ENCODE measurements at regions not wholly inside any gene's neighbourhood (a gene's known extent, or its start where the extent isn't known, plus 50 kb on each side); places are given as distances from the start of the nearest gene placed in this dataset.

DNA sequence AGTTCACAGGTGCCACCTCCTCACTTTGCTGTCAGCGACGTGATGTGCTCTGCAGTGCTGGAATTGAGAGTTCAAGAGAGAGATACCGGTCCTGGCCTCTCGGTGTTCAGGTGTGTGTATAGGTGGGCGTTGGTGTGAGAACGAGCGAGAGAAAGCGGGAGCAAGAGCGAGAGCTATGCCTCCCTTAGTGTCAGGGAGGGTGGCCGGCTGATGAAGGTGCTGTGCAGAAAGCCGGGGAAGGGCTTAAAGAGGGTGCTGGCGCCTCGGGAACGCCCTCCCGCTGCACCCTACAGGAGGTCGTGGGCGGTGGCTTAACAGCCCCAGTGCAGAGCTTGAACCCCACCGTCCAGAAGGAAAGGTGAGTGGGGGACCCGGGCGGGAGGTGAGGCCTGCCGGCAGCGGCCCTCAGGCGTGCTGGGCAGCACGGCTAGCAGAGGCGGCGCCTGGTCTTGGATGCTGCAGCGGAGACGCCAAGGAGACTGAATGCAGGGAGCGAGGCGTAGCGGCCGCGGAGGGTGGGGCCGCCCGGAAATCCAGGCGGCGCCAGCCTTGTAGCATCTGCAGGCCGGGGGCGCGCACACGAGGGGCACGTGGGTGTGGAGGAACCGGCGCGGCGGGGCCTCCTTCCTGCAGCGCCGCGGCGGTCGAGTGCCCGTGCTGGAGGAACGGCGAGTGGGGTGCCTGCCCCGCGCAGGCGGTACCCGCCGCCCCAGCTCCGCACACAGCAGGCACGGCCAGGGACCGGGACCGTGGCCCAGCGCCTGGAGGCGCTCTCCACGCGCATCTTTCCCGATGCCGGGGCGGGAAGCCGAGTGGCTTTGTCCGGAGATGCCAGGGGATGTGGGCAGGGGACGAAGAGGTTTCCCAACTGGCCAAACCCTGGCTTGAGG lies 246.8 kb upstream of the TOPAZ1 start:
- peak; percentile 56 for DNase-seq (ENCODE audit: low spot score)

DNA sequence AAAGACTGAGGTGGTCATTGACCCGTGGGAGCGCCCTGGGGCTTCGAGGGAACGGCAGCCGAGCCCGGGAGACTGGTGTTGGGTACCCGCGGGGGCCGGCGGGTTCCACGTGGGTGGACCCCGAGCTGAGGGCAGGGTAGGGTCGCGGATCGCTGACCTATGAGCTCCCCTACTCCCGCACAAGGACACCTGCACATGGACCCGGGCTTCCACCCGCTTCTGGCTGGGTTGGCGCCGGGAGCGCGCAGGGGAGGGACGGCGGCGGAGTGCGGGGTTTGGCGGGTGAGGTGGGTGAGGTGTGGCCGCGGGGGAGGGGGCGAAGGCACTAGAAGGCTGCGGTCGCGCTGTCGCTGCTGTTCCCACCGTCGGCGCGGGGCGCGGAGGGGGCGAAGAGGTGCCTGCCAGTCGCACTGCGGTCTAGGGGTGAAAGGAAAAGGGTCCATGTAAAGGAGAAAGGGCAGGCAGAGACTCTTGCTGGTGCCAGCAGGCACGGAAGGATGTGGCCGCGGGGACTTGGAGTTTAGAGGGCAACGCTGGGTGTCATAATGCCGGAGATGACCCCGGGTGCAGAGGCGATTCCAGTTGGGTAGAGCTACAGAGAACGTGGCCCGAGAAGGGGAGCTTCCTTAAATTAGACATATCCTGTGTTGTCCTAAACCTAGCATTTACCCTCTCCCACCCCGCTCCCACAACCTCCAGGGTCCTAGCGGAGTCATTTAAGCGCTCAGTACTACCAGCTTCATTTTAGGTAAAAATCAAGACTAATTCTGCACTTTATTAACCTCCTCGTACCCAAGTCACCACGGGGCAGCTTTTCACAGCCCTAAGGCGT lies 245.9 kb upstream of the TOPAZ1 start:
- DNase-seq (ENCODE audit: low spot score): no peak

DNA sequence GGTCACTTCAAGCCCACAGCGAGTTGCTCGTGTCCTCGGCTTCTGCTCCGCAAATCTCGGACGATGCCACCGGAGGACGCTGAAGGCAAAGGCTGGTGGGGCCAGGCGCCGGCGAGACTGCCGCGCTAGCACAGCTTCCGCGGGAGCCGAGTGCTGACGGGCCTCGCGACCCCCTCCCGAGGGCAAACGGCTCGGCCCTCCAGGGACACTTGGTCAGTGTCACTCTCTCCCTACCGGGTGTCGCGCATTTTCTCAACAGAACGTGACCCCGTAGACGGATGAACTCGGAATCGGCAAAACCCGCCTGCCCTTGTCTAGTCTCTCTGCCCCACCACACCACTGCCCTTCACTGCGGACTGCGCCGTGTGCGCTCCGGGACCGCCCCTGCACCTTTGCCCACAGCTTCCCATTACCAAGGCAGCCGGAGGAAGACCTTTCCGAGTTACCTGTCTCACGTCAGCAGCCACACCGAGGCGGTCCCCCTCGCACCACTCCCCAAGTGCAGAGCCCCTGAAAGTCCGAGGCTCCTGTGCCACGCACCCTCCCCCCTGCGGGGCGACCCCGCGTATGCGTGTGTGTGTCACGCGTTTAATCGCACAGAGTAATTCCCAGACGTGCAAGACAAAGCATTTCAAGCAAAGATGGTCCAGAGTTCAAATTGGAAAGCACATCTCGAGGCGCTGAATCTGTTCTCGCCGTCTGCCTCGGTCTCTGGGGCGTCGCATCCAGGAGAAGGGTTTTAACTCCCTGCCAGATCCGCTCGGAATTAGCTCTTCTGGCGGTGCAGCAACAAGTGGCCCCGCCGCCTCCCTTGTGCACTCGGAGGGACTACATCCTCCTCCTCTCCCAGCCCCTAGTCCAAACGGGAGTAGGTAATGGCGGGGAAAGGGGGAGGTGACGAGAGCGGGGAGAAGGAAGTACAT lies 245.0 kb upstream of the TOPAZ1 start:
- DNase-seq (ENCODE audit: low spot score): peak; percentile 49

DNA sequence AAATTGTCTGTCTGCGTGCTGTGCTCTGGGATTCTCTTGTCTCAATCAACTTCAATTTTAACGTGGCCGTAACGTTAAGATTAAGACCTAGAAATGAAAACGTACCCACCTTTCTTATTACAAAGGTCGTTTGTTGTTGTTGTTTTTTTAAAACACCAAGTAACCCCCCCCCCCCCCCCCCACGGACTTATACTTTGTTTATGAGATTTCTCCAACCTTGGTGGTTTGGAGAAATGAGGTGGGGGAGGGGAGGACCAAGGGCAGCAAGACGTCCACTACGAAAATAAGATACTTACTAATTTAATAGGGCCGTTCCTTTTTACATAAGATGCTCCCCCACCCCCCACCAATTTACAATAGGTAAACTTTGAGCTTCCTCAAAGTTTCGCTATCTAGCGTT lies 244.4 kb upstream of the TOPAZ1 start:
- DNase-seq (ENCODE audit: low spot score): no peak

DNA sequence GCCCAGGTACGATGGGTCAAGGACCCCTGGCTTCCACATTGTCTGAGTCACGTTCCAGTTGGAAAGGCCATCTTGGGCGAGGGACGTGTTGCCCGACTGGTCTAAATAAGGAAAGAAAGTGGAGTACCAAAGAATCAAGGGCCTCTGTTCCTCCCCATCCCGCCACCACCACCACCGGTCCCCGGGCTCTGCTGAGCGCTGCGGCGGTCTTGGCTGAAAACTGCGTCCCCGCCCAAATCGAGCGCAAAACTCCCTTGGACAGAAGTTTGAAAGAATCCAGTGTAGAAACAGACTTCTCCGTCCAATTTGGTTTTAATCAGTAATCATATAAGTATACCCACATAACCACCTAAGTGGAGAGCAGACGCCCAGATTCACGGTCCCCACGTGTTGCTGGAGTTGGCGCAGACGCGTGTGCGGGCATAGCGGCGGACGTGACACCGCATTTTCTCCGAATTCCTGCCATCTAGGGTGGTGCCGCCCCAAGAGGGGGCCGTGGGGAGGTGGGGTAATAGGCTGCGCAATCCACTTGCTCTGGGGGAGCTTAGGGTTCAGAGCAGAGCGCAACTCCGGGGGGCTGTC lies 243.8 kb upstream of the TOPAZ1 start:
- DNase-seq (ENCODE audit: low spot score): no peak

DNA sequence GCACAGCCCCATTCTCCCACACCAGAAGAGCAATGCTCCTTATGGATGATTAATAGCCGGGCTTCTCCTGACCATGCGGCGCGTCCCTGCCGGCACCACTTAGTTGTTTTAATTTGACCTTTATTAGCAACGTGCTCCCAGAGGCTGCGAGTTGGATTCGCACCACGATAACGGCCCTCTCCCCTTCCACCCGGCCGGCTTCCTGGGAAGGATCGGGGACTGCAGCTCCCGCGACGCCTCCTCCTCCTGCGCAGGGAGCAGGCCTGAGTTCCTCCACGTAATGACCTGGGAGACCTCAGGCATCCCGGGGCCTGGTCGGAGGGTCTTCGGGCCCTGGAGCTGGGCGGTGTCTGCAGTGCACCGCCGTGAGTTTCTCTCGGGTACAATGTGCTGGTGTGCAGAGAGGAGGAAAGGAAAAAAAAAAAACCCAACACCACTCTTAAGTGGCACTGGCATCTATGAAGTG lies 243.3 kb upstream of the TOPAZ1 start:
- DNase-seq (ENCODE audit: low spot score): no peak

DNA sequence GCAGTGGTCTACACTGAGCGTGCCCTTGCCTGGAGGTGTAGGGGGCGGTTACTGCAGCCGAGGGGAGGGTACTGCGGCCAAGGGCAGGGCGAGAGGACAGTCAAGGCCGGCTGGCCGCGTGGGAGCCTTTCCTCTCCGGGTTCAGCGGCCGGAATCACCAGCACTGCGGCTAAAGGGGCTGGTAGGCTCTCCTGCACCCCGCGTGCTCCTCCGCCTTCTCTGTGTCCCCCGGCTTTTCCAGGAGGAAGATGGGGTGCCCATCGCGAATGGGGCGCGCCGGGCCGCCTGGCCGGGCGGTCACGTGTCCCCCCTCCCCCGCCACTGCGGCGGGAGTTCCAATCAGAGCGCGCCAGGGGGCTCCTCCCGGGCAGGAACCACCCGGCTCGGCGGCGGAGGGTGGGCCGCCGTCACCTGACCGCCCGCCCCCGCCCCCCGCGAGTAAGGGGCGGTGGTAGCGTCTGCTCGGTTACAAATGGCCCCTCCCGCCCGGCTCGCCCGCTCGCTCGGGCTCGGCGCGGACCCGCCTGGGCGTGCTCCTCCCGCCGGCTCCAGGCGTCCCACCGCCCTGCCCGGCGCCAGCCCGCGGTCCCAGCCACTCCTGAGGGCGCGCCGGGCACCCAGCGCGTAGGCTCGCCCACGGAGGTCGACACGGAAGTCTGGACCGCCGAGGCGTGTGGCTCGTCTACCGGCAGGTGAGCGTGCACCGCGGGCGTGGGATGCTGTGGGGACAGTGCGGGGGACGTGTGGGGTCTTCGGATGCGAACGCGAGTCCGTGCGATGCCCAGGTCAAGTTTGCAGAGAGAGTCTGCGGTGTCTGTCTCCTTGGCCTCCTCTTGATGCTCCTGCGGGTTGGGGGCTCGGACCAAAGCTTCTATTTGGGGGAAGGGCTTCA lies 242.6 kb upstream of the TOPAZ1 start:
- DNase-seq (ENCODE audit: low spot score): peak; percentile 77

DNA sequence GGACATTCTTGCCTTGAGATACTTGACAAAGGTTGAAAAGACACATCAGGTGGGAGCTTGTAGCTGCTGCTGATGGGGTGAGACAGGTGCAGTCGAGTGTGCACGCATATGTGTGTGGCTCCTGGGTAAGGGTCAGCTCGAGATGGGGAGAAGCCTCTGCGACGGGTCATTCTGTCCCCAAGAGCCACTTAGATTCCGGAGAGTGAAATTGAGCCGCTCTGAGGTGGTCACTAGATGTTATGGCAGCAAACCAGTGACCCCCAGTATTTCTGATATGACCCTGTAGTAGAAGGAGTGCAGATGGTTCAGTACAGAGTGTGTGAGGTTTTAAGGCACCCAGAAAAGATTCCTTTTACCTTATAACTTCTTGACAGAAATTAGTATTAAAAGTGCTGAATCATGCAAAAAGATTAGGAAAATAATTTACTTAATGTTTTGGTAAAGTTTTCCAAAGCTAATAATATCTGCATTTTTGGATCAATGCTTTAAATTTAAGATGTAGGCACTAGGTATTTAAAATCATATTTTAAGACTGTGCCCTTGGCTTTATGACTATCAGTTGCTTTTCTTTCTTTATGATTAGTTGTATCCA lies 241.9 kb upstream of the TOPAZ1 start:
- no peak for DNase-seq (ENCODE audit: low spot score)

DNA sequence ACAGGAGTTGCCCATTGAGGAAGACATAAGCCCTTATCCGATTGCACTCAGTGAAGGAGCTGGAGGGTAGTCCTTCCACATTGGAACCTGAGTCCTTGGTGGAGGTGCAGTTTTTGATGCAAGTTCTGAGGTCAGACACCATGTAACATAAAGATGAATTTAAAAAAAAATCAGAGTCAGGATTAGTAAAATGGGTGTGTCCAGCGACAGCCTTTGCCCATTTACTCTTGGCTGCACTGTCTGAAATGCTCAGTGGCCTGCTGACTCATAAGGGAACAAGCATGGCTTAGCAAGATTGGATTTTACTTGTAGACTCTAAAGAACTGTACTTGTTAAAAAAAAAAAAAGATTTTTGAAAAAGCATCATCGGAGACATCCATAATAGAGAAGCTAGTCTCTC lies 241.1 kb upstream of the TOPAZ1 start:
- DNase-seq (ENCODE audit: low spot score): peak; percentile 70

DNA sequence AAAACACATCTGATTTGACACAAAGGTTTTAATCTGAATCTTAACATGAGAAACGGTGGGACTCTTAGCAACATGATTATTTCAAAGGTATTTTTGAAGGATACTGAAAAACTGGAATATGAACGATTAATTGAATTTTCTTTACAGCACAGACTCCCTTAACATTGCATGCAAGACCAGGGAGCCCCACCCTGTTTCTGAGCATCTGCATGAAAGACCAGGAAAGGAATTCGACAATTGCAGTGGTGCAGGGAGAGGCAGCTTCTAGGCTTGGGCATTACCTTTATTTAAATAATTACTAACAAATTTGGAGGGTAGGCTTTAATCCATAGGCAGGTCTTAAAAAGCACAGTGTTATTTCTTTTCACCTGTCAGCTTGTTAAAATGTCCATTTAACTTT lies 240.6 kb upstream of the TOPAZ1 start:
- DNase-seq (ENCODE audit: low spot score): peak; percentile 18

DNA sequence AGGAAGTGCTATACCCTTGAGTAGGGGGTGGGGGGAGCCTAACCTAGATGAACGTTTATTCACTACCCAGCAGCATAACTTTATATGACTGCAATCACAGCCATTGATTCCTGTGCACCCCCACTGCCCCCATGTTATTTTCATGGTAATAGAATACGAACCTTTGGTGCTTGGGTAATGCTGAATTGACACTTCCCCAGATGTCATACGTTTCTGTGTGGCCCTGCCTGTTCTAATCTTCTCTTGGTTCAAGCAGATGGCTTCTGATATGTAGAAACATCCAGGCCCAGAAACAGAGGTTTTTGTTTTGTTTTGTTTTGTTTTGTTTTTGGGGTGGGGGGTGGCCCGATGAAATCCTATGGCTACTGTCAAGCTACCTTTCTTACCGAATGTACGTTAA lies 237.9 kb upstream of the TOPAZ1 start:
- no peak for DNase-seq (ENCODE audit: low spot score)

DNA sequence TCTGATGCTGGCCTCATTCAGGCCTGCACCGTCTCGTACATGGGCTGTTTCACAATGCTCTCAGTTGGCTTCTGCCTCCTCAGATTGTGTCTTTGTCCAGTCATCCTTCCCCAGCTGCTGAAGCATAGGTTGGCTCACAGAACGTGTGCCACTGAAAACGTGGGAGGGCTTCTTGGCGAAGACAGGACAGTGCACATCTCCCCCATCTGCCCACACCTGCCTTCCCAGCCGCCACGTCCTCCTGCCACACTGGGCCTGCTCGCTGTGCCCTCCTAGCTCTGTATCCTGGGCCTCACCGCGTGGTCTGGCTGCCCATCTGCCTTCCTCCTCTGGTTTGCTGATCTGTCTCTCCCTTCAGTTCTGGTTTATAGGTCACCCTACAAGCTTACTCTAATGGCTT lies 230.0 kb upstream of the TOPAZ1 start:
- no peak for DNase-seq (ENCODE audit: low spot score)

DNA sequence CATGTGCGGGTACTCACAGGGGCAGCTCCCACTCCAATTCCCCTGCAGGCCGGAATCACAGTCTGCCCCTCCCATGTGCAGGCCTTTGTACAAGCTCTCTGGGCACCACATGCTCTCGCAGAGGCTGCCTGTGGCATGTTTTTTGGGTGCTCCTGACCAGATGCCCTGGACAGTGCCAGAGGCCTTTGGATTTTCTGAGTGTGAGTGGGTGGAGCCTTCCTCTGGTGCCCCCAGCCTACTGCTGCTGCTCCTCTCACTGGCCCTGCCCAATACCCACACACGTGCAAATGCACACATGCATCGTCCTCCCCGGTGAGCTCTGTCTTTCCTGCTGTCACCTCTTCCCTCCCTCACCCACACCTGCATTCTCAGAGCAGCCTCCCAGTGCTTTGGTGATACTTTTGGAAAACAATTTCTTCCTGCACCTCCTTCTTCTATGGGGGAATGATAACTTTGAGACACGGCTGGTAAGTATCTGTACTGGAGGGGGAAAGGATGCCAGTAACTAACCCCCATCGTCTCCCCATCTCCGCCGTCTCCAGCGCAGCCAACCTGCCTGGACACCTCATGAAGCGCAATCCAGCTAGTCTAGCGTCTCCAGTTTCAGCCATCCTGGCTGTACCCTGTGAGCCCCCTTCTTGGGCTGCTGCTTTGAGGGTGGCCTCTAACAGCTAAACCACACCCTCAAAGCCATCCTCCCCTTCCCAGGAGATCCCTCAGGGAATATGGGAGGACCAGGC lies 229.4 kb upstream of the TOPAZ1 start:
- no peak for DNase-seq (ENCODE audit: low spot score)

DNA sequence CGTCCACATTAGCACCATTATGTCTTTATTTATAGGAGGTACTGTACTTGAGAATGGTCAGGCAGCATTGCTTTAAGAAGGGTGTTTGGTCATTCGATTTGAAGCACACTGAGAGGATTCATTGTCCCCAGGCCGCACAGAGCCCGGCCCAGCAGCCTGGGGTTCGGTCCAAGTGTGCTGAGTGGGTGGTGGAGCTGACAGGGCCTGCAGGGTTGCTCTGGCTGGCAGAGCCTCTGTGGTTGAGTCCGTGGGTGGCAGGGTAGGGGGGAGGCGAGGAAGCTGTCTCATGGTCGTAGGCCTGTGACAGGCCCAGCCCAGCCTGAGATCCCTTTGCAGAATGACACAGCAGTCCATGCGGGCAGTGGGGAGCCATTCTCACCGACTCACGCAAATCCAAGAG lies 227.7 kb upstream of the TOPAZ1 start:
- no peak for DNase-seq (ENCODE audit: low spot score)

DNA sequence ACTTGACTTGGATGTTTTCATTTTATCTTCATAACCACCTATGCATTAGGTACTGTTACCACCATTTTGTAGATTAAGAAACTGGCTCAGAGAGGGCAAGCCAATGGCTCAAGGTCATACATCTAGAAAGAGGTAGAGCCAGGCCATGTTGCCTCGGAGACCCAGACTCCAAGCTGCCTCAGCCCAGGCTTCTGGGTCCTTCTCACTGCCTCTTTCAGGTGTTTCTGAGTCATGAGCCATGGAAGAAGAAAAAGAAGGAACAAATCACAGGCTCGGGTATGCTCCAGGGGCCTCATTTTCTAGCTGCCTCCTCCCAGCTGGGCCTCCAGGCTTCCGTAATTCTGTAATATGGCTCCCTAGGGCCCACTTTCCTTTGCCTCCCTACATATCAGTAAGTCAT lies 226.5 kb upstream of the TOPAZ1 start:
- DNase-seq (ENCODE audit: low spot score): no peak

DNA sequence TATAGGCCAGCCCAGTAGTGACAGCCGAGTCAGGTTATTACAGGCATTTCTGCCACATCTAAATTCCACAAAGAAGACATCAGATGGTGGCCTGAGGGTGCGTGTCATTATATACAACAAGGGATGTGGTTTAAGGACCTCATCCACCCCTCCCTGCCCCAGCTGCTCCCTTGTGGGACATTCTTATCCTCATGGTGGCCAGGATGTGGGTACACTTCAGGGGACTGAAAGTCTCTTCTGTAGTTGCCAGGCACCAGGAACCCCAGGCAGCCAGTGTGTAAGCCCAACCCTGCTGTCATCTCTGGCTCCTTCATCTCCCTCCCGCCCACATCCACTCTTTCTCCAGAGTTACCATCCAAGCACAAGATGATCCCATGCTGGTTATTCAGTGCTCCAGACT lies 224.9 kb upstream of the TOPAZ1 start:
- no peak for DNase-seq (ENCODE audit: low spot score)

DNA sequence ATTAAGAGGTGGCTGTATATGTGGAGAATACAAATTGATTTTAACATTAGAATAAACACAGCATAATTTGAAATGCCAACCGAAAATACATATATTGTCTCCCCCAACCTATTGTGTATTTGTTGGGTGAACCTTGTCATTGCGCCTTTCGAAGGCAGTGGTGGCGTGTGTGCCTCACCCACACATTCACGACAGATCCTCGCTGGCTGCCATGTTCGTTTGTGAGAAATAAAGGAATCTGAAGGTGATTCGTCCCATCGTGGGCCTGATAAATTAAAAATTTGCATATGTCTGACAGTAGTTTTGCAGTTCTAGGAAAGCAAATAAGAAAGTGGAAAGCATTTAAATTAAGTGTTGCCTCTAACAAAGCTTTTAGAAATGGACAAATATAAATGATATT lies 222.8 kb upstream of the TOPAZ1 start:
- DNase-seq (ENCODE audit: low spot score): no peak

DNA sequence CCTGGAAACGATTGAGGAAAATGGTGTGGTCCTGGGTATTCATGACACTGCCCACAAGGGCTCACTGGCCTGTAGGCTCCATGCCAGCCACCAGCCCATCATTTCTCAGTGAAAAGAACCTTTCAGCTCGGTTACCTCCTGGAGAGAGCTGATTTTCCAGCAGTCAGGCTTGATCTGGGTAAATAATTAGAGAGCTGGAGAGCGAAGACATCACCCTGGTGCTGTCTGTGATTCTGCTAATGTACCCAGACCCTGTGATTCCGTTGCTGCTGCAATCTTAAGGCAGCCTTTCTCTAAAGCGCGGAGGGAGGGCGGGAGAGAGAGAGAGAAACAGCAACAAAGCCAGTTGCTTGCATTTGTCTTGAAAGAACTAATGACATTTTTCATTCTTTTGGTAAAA lies 221.9 kb upstream of the TOPAZ1 start:
- DNase-seq (ENCODE audit: low spot score): no peak

DNA sequence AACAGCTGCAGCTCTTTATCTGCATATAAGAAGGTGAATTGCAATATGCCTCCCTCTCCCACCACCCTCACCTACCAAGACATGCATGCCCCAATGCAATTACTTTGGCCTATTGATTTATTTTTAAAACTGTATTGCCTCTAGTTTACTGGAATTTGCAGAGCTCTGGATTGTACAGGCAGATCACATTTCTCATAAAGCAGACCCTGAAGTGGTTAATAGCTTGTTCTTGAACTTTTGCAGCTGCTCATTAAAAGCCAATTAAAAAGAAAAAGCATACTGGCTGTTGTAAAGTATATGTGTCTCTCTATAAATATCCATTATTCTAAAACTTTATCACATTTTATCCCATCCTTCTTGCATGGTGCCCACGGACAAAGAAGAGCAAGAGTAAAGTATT lies 221.5 kb upstream of the TOPAZ1 start:
- no peak for DNase-seq (ENCODE audit: low spot score)

Data from AG08395 (cell line).